ENCODE measurements at regions not wholly inside any gene's neighbourhood (a gene's known extent, or its start where the extent isn't known, plus 50 kb on each side); places are given as distances from the start of the nearest gene placed in this dataset.

DNA sequence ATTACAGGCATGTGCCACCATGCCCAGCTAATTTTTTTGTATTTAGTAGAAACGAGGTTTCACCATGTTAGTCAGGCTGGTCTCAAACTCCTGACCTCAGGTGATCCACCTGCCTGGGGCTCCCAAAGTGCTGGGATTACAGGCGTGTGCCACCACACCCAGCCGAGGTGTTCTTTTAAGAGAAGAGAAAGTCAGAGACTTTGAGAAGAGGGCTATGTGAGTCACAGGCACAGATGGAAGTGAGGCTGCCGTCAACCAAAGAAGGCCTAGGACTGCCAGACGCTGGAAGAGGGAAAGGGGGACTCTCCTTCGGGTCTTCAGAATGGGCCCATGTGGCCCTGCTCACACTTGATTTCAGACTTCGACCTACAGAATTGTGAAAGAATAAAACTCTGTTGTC, 67.2 kb upstream of the SH3BP4 start:
- H3K36me3 Mint-ChIP-seq (ENCODE audit: insufficient read depth in 1 of 3, low read depth in 3 of 3) = peaks cover 0 to 22% (median 18%) of the 10 kb centered on the region in 3 experiments; a peak in 5 of 7 replicates
- Histone ChIP-seq H3K14ac (ENCODE audit: insufficient read depth, low read length) (no peak overlapping the region), H3K18ac (ENCODE audit: insufficient read length, low read depth, low read length) (no peak overlapping the region), H3K4me2 (ENCODE audit: insufficient read depth, insufficient read length, low read length) (no peak overlapping the region), H3K27ac (ENCODE audit: insufficient read length, low read depth, low read length) (no peak overlapping the region), H2BK120ac (ENCODE audit: low read depth, low read length, poor library complexity, severe bottlenecking) (no peak overlapping the region), H3K23me2 (ENCODE audit: insufficient read length, low read depth, low read length, poor library complexity, severe bottlenecking) (no peaks in the 10 kb centered on the region), H2AFZ (ENCODE audit: low read length) (no peak overlapping the region), H2AK5ac (ENCODE audit: insufficient read length, low read length) (no peak overlapping the region), H2BK15ac (ENCODE audit: low read depth, low read length) (no peak overlapping the region), H3K23ac (ENCODE audit: insufficient read length, low read depth, low read length) (no peak overlapping the region), H3K4ac (ENCODE audit: low read depth, low read length) (no peak overlapping the region), H2BK5ac (ENCODE audit: insufficient read length, low read length) (no peak overlapping the region), H2BK12ac (ENCODE audit: insufficient read length, low read depth, low read length) (no peak overlapping the region), H3K79me1 (ENCODE audit: insufficient read depth, low read depth, low read length, poor library complexity, severe bottlenecking) (no peaks in the 10 kb centered on the region), H3K79me2 (ENCODE audit: insufficient read depth, low read length) (no peaks in the 10 kb centered on the region), H3T11ph (ENCODE audit: low read length) (no peak overlapping the region), H3K56ac (ENCODE audit: insufficient read length, low read depth, low read length) (no peak overlapping the region), H3K4me1 (ENCODE audit: insufficient read depth, low read length) (peaks cover 8% of the 10 kb centered on the region; the same call in 1 of the 2 replicates), H2BK20ac (ENCODE audit: low read depth, low read length, poor library complexity, severe bottlenecking) (no peak overlapping the region), H3K9me3 (ENCODE audit: control insufficient read depth, low read depth, low read length) (no peaks in the 10 kb centered on the region), H4K8ac (replicated peaks; ENCODE audit: insufficient read length, low read depth, low read length) (no peak overlapping the region), H4K20me1 (ENCODE audit: control insufficient read depth, insufficient read depth, insufficient read length) (no peaks in the 10 kb centered on the region), H3K27me3 (ENCODE audit: insufficient read depth, low read length) (no peaks in the 10 kb centered on the region), H3K9ac (ENCODE audit: extremely low read depth, insufficient read length, low read length) (no peak overlapping the region), H4K91ac (ENCODE audit: insufficient read length, low read depth, low read length) (no peak overlapping the region), H4K5ac (ENCODE audit: insufficient read length, low read depth, low read length) (no peak overlapping the region)
- peaks cover 0 to 2% of the 10 kb centered on the region in 2 experiments; a peak in 2 of 5 replicates for H3K9me3 Mint-ChIP-seq
- H3K27me3 Mint-ChIP-seq (ENCODE audit: low read depth) = no peaks in the 10 kb centered on the region
- TF ChIP-seq, protein P1, sequence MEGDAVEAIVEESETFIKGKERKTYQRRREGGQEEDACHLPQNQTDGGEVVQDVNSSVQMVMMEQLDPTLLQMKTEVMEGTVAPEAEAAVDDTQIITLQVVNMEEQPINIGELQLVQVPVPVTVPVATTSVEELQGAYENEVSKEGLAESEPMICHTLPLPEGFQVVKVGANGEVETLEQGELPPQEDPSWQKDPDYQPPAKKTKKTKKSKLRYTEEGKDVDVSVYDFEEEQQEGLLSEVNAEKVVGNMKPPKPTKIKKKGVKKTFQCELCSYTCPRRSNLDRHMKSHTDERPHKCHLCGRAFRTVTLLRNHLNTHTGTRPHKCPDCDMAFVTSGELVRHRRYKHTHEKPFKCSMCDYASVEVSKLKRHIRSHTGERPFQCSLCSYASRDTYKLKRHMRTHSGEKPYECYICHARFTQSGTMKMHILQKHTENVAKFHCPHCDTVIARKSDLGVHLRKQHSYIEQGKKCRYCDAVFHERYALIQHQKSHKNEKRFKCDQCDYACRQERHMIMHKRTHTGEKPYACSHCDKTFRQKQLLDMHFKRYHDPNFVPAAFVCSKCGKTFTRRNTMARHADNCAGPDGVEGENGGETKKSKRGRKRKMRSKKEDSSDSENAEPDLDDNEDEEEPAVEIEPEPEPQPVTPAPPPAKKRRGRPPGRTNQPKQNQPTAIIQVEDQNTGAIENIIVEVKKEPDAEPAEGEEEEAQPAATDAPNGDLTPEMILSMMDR (conservative IDR thresholded peaks at IDR 0.05) = no peak
- no peak overlapping the region for H3K27ac Mint-ChIP-seq
- no peak for DNase-seq
- peaks cover 43 to 45% of the 10 kb centered on the region in 2 experiments for H3K4me1 Mint-ChIP-seq
- WGBS (ENCODE audit: extremely low coverage, insufficient read length, low lambda C conversion rate) = no CpG with 5 or more reads among the region's 7 CpGs
- H3K4me3 Mint-ChIP-seq = no peak overlapping the region
